ENCODE measurements at regions not wholly inside any gene's neighbourhood (a gene's known extent, or its start where the extent isn't known, plus 50 kb on each side); places are given as distances from the start of the nearest gene placed in this dataset.

DNA sequence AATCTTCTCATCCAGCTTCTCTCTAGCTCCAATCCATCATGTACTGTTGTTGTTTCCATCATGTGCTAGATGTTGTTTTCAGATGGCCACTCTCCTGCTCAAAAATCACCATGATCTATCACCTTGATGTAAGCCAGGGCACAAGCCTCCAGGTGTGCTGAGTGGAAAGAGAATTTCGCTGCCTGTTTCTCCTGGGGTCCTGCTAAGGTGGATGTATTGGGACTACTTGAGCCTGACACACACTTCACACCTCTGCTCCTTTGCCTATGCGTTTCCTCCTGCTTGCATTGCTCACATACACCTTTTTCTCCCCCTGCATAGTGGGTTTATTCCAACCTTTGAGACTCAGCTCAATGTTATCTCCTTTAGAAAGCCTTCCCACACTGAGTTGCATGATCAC lies 287.6 kb downstream of the CYRIA start:
- no peak for TF ChIP-seq POLR2AphosphoS5 (IDR thresholded peaks at IDR 0.05; ENCODE audit: low read depth, low read length)
- no peak for TF ChIP-seq SIN3A (IDR thresholded peaks at IDR 0.05; ENCODE audit: borderline replicate concordance, insufficient read depth, low read length)
- TF ChIP-seq TAF1 (IDR thresholded peaks at IDR 0.05; ENCODE audit: borderline replicate concordance, insufficient read depth, low read length): no peak
- TF ChIP-seq, protein P1, sequence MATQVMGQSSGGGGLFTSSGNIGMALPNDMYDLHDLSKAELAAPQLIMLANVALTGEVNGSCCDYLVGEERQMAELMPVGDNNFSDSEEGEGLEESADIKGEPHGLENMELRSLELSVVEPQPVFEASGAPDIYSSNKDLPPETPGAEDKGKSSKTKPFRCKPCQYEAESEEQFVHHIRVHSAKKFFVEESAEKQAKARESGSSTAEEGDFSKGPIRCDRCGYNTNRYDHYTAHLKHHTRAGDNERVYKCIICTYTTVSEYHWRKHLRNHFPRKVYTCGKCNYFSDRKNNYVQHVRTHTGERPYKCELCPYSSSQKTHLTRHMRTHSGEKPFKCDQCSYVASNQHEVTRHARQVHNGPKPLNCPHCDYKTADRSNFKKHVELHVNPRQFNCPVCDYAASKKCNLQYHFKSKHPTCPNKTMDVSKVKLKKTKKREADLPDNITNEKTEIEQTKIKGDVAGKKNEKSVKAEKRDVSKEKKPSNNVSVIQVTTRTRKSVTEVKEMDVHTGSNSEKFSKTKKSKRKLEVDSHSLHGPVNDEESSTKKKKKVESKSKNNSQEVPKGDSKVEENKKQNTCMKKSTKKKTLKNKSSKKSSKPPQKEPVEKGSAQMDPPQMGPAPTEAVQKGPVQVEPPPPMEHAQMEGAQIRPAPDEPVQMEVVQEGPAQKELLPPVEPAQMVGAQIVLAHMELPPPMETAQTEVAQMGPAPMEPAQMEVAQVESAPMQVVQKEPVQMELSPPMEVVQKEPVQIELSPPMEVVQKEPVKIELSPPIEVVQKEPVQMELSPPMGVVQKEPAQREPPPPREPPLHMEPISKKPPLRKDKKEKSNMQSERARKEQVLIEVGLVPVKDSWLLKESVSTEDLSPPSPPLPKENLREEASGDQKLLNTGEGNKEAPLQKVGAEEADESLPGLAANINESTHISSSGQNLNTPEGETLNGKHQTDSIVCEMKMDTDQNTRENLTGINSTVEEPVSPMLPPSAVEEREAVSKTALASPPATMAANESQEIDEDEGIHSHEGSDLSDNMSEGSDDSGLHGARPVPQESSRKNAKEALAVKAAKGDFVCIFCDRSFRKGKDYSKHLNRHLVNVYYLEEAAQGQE (IDR thresholded peaks at IDR 0.05; ENCODE audit: insufficient read depth in 1 of 2, low read depth in 2 of 2, low read length in 2 of 2): no peak
- TF ChIP-seq FOXP2 (optimal IDR thresholded peaks at IDR 0.05; ENCODE audit: borderline replicate concordance, extremely low read depth, extremely low read length, insufficient read depth): no peak

DNA sequence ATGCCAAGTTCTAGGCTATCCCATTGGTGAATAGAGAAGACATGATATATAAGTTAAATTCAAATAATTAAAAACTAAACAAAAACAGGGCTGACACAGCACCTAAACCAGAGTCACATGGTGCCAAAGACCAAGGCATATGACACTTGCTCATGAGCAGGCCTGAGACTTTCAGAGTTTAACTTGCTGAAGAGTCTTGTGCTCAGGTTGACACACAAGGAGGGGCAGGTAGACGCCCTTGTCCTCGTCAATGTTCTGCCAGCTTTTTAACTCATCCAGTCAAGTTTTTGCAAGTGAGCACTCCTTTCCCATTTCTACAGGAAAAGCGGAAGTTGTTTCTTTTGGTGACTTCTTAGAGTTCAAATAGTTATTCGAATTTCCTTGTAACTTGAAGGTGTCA lies 289.7 kb downstream of the CYRIA start:
- TF ChIP-seq, protein P1 (IDR thresholded peaks at IDR 0.05; ENCODE audit: insufficient read depth in 1 of 2, low read depth in 2 of 2, low read length in 2 of 2): no peak
- TF ChIP-seq SIN3A (IDR thresholded peaks at IDR 0.05; ENCODE audit: borderline replicate concordance, insufficient read depth, low read length) (no peak), TAF1 (IDR thresholded peaks at IDR 0.05; ENCODE audit: borderline replicate concordance, insufficient read depth, low read length) (no peak), FOXP2 (optimal IDR thresholded peaks at IDR 0.05; ENCODE audit: borderline replicate concordance, extremely low read depth, extremely low read length, insufficient read depth) (no peak), POLR2AphosphoS5 (IDR thresholded peaks at IDR 0.05; ENCODE audit: low read depth, low read length) (no peak)

DNA sequence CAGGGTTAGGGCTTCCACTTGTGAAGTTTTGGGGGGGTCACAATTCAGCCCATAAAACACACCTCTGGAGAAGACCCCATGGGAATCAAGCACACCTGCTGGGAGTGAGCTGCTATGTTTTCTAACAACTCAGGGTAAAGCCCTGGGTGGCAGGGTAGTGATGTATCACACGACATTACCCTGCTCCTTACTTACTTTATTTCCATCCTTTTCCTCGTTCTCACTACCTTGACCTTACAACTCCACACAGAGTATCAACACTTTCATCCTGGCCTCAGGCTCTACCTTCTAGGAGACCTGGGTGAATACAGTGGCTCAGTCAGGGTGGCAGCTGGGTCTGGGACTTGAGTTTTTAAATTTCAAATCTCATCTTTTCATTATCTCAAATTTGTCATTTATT lies 290.3 kb downstream of the CYRIA start:
- TF ChIP-seq, protein P1 (IDR thresholded peaks at IDR 0.05; ENCODE audit: insufficient read depth in 1 of 2, low read depth in 2 of 2, low read length in 2 of 2): no peak
- TF ChIP-seq FOXP2 (optimal IDR thresholded peaks at IDR 0.05; ENCODE audit: borderline replicate concordance, extremely low read depth, extremely low read length, insufficient read depth) (no peak), SIN3A (IDR thresholded peaks at IDR 0.05; ENCODE audit: borderline replicate concordance, insufficient read depth, low read length) (no peak), TAF1 (IDR thresholded peaks at IDR 0.05; ENCODE audit: borderline replicate concordance, insufficient read depth, low read length) (no peak), POLR2AphosphoS5 (IDR thresholded peaks at IDR 0.05; ENCODE audit: low read depth, low read length) (no peak)

DNA sequence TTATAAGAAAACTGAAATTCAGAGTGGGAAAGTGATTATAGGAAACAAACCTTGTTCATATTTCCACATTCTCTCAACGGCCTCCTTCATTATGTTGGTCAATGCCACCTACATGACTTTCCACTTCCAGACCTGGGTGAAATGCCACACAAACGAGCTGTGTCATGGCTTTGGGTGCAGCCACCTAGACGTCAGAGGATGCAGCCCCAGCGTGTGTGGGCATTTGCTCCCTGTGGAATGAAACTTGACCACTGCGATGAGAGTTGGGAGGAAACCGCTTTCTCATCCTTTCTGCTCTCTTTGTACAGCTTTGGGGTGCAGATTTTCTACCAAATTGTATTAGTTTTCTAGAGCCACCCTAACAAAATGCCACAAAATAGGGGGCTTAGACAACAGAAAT lies 291.0 kb downstream of the CYRIA start:
- no peak for TF ChIP-seq SIN3A (IDR thresholded peaks at IDR 0.05; ENCODE audit: borderline replicate concordance, insufficient read depth, low read length)
- TF ChIP-seq TAF1 (IDR thresholded peaks at IDR 0.05; ENCODE audit: borderline replicate concordance, insufficient read depth, low read length): no peak
- TF ChIP-seq, protein P1 (IDR thresholded peaks at IDR 0.05; ENCODE audit: insufficient read depth in 1 of 2, low read depth in 2 of 2, low read length in 2 of 2): no peak
- no peak for TF ChIP-seq FOXP2 (optimal IDR thresholded peaks at IDR 0.05; ENCODE audit: borderline replicate concordance, extremely low read depth, extremely low read length, insufficient read depth)
- no peak for TF ChIP-seq POLR2AphosphoS5 (IDR thresholded peaks at IDR 0.05; ENCODE audit: low read depth, low read length)

DNA sequence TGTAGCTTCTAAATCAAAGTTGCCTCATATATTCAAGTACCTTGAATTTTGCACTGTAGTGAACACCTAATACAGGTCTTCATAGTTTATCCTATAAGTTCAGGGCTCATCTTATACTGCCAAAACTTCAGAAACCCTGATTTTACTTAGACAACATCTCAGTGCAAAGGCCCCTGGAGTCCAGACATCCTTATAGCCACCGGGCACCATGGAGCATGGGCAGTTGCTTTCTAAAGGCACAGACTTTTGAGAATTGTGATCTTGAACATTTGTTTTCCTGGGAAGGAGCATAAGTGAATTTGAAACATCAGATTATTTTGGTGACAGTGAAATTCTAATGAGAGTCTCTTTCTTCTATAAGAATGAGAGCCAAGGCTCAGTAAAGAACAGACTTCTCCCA lies 292.3 kb downstream of the CYRIA start:
- TF ChIP-seq SIN3A (IDR thresholded peaks at IDR 0.05; ENCODE audit: borderline replicate concordance, insufficient read depth, low read length): no peak
- TF ChIP-seq POLR2AphosphoS5 (IDR thresholded peaks at IDR 0.05; ENCODE audit: low read depth, low read length): no peak
- TF ChIP-seq, protein P1 (IDR thresholded peaks at IDR 0.05; ENCODE audit: insufficient read depth in 1 of 2, low read depth in 2 of 2, low read length in 2 of 2): no peak
- no peak for TF ChIP-seq FOXP2 (optimal IDR thresholded peaks at IDR 0.05; ENCODE audit: borderline replicate concordance, extremely low read depth, extremely low read length, insufficient read depth)
- TF ChIP-seq TAF1 (IDR thresholded peaks at IDR 0.05; ENCODE audit: borderline replicate concordance, insufficient read depth, low read length): no peak
